ENCODE measurements at regions not wholly inside any gene's neighbourhood (a gene's known extent, or its start where the extent isn't known, plus 50 kb on each side); places are given as distances from the start of the nearest gene placed in this dataset.

DNA sequence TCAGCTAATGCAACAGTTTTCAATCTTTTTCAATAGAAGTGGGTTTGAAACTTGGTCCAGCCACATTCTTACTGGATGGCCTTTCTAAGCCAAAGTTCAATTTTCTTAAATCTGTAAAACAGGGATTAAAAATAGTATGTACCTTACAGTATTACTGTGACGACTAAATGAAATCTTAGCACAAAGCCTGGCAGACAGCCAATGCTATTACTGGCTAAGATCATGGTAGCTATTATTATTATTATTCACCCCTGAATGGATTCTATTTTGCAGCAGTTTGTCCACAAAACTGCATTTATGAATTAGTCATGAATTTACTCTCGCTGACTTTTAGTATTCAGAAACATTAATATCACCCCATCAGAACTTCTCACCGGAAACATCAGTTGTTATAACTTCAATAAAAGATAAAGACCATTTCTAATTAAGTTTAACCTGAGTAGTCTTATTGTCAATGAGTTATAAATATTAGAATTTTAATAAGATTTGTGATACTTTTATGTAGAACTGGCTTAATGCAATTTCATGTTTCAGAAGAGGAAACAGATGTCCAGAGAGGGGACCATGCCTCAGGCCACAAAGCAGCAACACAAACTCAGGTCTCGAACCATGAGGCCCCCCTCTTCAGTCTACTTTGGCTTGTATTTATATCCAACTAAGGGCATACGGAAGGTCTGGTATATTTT, 468.2 kb downstream of the ARHGEF28 start:
- no peak for DNase-seq (ENCODE audit: low spot score)

DNA sequence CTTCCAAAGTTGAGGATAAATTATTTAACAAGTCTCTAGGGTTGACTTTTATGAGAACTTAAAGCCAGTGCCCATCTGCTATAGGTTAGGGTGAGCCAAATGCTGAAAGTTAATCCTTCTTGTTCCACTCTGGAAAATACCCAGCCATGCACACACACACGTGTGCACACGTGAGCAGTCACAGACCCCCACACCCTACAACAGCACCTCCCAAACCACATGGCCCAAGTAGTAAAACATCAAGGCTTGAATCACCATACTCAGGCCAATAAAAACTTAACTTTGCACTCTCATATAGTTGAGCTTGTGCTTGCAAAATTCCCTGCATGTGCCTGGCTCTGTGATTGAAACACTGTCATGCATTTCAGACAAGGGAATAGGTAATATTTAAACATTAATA, 467.6 kb downstream of the ARHGEF28 start:
- DNase-seq (ENCODE audit: low spot score) = no peak

DNA sequence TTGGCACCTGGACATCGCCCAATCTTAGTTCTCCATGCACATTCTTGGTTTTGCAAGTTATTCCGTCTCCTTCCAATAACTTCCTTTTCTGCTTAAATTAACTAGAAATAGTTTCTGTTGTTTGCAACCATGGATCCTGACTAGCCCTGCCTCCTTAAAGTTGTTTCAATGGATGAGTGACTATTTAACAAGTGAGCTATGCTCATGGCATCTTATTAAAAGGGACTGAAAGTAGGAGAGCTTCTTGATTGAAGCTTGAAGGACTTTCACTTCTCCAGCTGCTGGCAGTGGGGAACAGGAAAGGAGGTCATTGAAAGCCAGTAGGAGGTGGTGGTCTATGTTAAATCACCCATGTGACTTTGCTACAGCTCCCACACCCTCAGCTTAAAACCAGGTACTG, 466.8 kb downstream of the ARHGEF28 start:
- no peak for DNase-seq (ENCODE audit: low spot score)

DNA sequence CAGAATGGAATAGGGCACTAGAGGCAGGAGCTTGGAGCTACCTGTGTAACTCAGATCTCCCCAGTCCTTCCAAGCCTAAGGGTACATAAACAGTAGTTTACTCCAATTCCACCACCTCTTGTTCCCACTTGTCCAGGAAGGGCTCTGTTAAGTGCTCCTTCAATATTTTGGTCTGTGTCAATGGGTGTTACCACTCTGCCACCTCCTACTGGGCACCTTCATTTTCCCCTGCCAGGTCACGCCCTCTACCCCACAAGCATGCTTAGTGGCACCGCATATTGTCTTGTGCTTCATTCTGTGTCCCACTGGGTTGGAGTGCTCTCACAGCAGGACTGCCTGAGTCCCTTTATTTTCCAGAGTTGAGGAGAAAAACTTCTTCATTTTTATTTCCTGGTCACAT, 459.8 kb downstream of the ARHGEF28 start:
- no peak for DNase-seq (ENCODE audit: low spot score)

DNA sequence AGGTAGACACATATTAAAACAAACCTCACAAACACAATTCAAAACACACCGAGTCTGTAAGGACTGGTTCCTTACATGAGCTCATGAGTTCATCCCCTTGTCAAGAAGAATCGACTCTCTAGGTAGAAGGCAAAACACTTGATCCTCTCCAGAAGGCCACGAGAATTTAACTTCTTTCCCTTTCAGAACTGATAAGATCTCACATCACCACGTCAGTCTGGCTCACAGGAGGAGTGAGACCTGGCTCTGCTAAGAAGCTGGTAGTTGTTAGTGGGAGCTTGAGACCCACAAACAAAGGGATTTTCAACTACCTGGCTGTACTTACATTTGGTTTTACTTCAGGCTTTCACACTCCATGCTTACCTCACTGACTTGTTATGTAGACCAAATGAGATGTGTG, 459.2 kb downstream of the ARHGEF28 start:
- no peak for DNase-seq (ENCODE audit: low spot score)

DNA sequence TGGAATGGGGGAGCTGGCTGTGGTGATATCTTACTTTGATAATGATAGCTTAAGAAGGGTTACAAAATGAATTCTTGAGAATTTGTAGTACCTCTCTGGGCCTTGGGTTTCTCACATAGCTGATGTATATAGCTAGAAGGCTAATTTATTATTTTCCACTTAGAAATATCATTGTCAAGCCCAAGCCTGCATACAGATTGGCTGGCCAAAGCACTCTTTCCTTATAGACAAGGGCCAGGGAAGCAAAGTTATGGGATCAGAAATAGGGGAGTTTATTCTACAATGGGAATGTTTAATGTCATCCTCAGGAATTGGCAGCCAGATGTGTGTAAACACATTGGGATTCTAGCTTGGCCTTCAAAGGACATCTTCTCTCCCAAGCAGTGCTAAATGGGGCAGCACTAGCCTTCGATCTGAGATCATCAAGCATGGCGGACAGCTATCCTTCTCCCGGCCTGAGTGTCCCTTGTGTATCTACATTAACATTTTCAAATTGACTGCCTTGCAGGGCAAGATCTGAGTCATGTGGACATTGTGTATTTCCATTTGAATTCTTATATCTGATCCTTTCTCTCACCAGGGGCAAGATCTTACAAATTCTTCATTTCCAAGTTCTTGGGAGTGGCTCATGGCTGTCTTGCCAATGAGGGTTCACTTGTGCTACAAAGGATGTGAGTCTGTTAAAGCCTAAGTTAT, 457.2 kb downstream of the ARHGEF28 start:
- DNase-seq (ENCODE audit: low spot score) = no peak

DNA sequence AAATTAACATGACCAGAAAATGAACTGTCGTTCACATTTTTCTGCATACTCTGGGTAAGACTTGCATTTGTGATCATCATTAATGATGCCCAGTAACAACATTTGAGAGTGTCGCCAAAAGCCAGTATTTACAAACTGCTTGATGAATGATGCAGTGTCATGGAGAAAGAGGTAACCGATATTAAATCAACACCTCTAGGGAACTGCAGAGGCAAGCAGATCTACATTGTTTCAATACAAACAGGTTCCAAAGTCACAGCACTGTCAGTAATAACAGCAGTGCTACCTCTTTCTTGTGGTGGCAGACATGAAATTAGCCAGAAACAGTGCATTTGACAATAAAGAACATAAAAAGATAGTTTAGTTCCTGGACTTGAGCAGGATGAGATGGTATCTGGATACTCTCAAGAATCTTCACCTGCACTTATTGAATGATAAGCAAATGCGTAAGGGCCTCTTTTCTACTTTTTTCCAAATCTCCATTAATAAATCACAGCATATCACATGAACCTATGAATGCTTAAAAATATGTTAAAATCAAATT, 456.6 kb downstream of the ARHGEF28 start:
- no peak for DNase-seq (ENCODE audit: low spot score)

DNA sequence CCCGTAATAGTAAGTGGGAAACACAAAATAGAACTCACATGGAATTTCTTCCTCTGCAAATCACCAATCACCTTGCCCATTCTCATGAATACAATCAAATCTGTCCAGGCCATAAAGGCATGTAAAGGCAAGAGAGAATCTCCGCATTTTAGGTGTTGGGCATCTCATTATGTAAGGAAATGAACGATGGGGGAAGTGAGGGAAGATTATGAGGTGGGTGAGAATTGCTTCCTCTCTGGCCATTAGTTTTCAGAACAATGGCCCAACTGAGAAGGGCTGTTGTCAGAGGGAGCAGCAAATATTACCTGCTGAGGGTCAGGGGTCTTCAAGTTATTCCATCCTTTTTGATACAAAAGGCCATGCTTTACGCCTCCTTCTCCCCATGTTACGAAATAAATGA, 455.1 kb downstream of the ARHGEF28 start:
- no peak for DNase-seq (ENCODE audit: low spot score)

DNA sequence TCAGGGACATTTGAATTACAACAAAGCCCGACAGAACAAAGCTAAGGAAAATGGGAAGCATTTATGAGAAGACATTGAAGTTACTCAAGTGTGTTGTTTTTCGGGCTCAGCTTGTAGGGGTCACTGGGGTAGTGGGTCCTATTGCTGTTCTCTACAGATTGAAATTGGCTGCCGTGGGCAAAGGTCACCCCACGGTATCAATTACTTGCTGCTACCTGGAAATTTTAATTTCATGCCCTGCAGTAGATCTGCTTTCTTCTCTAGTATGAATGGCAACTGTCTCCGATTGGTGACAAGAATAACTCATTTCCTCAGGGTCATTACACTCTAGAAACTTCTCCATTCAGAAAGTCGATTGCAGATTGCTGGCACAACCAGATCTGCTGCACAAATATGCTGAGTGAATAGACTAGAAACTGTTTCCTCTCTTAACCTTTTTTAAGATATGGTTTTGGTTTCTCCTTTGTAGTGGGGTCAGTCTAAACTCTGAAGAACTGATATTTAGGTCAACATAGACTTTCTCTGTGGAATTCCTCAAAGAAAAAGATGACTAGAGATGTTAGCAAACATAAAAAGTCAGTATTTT, 454.1 kb downstream of the ARHGEF28 start:
- no peak for DNase-seq (ENCODE audit: low spot score)

DNA sequence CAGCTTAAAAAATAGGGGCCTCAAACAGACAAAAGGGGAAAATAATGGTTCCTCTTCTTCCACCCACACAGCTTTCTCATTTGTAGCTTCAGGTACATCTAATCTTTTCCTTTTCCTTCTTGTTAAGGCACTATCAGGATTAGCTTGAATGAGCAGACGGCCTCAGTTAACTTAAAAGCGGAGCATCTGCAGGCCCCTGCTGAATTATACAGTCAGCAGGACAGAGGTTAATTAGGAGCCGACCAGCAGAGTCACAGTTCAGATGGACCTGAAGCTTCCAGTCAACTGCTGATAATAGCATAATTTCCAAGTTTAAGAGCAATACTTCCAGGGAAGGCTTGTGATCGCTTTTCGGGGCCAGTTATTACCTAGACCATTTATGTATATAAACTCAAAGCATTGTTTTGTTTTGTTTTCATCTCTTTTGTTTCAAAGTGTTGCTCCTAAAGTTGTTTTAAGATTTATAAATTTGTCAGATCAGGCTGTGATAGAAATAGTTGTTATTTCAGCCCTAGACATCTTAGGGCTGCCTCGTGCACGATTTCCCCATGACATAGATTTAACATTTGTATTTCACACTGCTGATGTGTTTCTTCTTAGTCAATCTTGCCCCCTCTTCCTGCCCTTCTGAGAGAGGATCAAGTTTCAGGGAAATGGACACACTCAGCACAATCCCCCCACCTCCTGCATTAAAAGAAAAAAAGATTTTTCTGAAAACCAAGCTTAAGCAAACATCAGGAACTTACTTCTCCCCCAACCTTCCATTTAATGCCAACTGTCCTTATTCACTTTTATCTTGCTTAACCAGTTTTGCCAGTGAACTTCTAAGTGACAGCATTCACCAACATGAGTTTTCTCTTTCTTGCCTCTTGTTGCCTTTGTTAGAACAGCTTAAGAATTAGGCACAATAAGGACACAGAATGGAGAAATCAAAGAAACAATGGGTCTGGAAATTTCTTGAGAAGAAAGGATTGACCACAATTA, 449.8 kb downstream of the ARHGEF28 start:
- no peak for DNase-seq (ENCODE audit: low spot score)

DNA sequence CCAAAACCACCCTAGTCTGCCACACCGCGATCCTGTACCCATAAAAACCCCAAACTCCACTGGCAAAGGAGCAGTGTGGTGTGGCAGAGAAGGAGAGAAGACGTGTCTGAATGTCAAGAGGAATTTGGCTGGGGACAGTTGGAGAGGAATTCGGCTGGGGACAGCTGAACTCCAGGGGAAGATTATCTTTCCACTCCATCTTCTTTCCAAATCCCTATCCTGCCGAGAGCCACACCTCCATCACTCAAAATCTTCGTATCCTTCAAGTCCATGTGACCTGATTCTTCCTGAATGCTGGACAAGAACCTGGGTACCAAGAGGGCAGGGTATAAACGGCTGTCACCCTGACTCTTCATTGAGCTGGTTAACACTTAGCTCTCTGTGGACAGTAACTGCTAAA, 448.1 kb downstream of the ARHGEF28 start:
- no peak for DNase-seq (ENCODE audit: low spot score)

DNA sequence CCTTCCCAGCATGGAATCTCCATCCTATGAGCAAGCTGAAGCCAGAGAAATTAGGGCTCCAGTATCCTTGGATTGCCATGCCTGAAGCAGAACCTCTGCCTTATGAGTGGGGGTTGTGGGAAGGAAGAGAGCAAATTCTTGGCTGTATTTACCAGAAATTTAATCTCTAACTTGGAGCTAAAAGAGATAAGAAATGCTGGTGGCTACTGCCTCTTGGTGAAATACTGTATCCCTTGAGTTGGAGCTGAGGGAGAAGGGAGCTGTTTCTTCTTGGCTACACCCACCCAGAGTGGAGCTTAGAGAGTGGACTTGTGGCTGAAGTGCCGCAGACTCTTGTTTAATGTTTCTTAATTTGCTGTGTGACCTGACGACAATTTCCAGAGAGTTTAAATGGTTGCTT, 447.3 kb downstream of the ARHGEF28 start:
- DNase-seq (ENCODE audit: low spot score) = no peak

DNA sequence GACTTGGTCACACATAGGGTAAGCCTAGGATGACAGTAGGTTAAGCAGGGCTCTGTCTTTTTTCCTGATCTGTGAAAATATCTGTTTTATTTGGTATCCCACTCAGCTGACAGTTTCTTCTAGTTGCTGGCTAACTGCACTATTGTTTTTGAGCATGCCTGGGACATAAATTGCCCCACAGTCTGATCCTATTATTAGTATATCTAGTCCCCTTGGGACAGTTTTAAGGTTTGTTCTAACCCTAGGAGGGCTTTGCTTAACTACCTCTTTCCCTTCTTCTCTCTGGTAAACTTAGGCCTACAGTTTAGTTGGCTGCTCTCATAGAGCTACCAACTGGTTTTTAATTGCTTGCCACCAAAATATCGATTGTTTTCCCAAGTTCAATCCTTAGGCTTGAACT, 446.6 kb downstream of the ARHGEF28 start:
- DNase-seq (ENCODE audit: low spot score) = no peak

DNA sequence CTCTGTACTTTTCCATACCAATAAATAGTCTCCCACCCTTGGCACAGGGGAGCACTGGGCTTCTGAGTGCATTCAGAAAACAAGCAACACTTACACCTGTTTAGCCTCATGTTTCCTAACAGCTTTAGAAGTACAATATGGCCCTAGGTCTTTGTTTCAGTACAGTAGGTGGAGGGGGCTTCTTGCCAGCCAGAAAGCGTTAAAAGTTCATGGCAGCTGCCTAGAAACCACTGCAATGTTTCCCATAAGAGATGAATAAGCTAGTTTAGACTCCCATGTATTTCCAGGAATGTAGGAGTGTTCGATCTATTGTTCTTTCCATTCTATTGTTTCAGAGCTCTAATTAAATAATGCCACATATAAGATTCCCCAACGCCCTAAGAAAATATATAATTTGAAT, 444.8 kb downstream of the ARHGEF28 start:
- DNase-seq (ENCODE audit: low spot score) = no peak

DNA sequence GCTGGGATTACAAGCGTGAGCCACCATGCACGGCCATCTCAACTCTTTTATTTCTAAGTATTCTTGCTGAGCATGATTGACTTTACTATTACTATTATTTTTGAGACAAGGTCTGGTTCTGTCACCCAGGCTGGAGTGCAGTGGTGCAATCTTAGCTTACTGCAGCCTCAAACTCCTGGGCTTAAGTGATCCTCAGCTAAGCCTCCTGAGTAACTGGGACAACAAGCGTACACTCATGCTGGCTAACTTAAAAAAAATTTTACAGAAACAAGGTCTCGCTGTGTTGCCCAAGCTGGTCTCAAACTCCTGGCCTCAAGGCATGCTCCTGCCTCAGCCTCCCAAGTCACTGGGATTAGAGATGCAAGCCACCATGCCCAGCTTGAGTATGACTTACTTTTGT, 443.7 kb downstream of the ARHGEF28 start:
- DNase-seq (ENCODE audit: low spot score) = no peak

DNA sequence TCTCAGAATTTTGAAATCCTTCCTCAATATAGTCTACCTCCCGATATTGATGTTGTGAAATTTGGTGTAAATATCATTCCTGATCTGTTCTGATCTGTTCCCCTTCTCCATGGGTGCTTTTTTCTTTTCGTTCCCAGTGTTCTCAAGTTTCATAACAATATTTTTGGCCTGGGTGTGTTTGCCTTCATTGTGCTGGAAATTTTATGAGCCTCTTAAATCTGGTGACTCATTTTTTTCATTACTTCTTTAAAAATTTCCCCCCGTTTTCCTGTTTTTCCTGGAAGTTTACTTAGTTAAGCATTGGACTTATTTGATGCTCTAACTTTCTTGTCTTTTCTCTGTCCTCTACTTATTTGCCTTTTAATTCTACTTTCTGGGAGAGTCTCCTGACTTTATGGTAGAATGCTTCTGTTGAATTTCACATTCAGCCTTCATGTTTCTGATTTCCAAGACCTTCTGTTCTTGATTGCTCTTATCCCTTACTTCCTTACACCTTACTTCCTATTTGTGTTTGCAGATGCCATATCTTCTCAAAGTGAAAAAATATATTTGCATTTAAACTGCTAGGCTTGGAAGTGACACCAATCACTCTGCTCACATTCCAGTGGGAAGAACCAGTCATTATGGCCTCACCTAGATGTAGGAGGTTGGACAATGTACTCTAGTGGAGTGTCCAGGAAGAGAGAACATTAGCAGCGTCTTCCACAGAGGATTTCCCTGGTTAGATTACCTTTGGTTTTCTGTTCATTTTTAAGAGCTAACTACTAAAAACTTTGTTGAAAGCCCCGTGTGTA, 441.9 kb downstream of the ARHGEF28 start:
- DNase-seq (ENCODE audit: low spot score) = peak; percentile 70

DNA sequence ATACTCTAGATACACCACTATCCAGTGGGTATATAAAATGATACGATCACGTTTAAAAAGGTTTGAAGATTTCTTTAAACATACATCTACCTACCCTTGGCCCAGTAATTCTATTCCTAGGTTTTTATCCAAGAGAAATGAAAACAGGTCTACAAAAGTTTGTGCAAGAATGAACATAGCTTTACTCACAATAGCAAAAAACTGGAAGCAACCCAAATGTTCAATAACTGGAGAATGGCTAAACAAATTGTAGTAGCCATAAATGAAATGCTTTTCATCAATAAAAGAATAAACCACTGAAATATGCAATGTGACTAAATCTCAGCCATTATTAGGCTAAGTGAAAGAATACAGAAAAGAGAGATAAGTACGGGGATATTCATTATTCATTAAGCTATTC, 438.9 kb downstream of the ARHGEF28 start:
- DNase-seq (ENCODE audit: low spot score) = no peak

DNA sequence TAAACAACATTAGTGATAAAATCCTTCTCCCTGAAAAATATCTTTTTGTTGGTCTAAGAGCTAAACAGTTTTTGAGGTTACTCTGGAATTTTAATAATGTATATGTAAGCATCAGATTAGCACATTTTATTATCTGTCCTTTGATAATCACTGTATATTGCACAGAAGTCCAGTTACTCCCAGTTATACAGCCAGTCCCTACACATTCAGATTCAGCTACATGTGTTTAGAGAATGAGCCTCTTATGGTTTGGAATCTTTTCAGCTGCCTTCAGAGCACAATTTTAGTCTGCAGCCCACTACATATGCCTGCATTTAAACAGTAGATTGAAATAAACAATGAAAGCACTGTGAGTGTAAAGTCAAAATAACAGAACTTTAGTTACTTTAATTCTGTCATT, 438.2 kb downstream of the ARHGEF28 start:
- DNase-seq (ENCODE audit: low spot score) = no peak

DNA sequence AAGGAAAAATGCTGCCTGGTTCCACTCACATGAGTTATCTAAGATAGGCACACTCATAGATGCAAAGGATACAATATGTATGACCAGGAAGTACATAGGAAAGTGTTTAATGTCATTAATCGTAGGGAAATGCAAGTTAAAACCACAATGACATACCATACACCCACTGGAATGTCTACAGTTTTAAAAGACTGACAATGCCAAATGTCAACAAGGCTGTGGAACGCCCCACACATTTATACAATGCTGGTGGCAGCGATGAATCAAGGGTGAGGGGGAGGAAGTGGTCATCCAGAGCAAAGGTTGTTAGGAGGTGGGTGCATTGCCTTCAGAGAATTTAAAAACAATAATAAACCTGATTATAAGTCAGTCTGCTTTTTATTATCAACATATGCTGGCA, 437.8 kb downstream of the ARHGEF28 start:
- peak; percentile 94 for DNase-seq (ENCODE audit: low spot score)

DNA sequence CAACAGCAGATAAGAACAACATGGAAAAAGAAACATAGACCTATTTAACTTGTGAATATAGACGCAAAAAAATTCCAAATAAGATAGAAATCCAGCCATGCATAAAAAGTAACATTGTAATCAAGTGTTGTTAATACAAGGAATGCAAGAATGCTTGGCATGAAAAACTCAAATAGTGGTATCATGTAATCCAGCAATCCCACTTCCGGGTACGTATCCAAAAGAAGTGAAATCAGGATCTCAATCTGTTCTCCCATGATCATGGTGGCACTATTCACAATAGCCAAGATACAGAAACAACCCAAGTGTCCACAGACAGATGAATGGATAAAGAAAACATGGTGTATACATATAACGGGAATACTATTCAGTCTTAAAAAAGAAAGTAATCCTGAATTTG, 437.4 kb downstream of the ARHGEF28 start:
- DNase-seq (ENCODE audit: low spot score) = peak; percentile 14

DNA sequence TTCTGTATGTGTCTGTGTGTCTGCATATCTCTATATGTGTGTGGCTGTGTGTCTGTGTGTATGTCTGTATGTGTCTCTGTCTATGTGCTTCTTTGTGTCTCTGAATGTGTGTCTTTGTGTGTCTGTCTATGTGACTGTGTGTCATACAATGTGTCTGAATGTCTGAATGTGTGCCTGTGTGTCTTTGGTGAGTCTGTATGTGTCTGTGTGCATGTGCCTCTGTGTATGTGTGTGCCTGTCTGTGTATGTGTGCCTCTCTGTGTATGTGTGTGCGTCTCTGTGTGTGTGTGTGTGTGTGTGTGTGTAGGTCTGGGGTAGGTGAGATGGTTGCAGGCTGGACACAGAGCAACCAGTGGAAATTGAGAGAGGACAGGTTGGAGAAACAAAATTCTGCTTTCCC, 435.3 kb downstream of the ARHGEF28 start:
- DNase-seq (ENCODE audit: low spot score) = no peak
